ENCODE measurements at regions not wholly inside any gene's neighbourhood (a gene's known extent, or its start where the extent isn't known, plus 50 kb on each side); places are given as distances from the start of the nearest gene placed in this dataset.

DNA sequence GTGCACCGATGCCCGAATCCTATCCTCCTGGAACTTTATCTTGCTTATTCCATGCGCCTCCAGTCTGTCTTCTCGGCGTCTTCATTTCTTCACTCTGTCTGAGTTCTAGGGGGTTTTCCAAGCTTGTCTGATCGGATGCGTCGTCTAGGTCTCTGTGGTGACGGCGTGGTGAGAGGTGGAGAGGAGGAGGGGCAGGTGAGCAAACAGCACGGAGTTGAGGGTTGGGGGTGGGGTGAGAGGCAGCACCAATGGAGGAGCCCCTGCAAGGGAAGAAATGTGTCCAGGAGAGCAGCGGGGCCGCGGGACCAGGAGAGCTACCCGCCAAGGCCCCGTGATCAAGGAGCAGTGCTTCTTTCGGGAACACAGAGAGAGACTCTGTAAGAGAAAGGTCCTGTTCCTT, 131.3 kb upstream of the TWIST2 start:
- WGBS, 2 donors (ENCODE audit: low coverage in 1 of 2): 73 to 95% methylated on average over 6 to 10 of the region's 17 CpGs
- Histone ChIP-seq H3K4me3 (no peak overlapping the region), H3K27ac (no peak overlapping the region), H3K9me3 (no peaks in the 10 kb centered on the region), H3K36me3 (no peaks in the 10 kb centered on the region), H3K27me3 (no peaks in the 10 kb centered on the region), H3K4me1 (peaks cover 0 to 14% (median 0%) of the 10 kb centered on the region in 3 donors)
- TF ChIP-seq EP300 (IDR thresholded peaks at IDR 0.05): no peak
- TF ChIP-seq POLR2AphosphoS5 (IDR thresholded peaks at IDR 0.05): no peak
- no peak for TF ChIP-seq POLR2A (IDR thresholded peaks at IDR 0.05)
- TF ChIP-seq, protein P1, sequence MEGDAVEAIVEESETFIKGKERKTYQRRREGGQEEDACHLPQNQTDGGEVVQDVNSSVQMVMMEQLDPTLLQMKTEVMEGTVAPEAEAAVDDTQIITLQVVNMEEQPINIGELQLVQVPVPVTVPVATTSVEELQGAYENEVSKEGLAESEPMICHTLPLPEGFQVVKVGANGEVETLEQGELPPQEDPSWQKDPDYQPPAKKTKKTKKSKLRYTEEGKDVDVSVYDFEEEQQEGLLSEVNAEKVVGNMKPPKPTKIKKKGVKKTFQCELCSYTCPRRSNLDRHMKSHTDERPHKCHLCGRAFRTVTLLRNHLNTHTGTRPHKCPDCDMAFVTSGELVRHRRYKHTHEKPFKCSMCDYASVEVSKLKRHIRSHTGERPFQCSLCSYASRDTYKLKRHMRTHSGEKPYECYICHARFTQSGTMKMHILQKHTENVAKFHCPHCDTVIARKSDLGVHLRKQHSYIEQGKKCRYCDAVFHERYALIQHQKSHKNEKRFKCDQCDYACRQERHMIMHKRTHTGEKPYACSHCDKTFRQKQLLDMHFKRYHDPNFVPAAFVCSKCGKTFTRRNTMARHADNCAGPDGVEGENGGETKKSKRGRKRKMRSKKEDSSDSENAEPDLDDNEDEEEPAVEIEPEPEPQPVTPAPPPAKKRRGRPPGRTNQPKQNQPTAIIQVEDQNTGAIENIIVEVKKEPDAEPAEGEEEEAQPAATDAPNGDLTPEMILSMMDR (IDR thresholded peaks at IDR 0.05): no peak
- ATAC-seq: no peak

DNA sequence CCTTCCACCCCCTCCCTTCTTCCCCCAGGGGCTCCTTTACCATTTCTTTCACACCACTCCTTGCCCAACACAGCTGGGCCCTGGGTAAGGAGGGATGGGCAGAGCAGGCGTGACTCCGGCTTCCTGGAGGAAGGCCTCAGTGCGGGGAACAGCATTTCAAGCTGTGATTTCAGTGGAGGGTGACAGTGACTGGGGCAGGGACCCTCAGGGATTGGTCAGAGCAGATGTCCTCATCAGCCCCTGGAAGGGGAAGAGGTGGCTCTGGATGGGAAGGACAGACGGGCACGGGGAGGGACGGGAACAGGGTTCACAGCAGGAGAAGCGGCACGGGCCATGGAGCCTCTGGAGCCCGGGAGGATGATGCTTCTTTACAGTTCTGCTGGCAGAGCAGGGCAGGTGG, 130.8 kb upstream of the TWIST2 start:
- 100% methylated on average over 1 of the region's 9 CpGs; no CpG with 5 or more reads in 1 of the 2 donors for WGBS, 2 donors (ENCODE audit: low coverage in 1 of 2)
- Histone ChIP-seq H3K36me3 (no peaks in the 10 kb centered on the region), H3K9me3 (no peaks in the 10 kb centered on the region), H3K27me3 (no peaks in the 10 kb centered on the region), H3K4me3 (no peak overlapping the region), H3K27ac (no peak overlapping the region), H3K4me1 (peaks cover 0 to 14% (median 0%) of the 10 kb centered on the region in 3 donors)
- no peak for ATAC-seq
- TF ChIP-seq, protein P1 (IDR thresholded peaks at IDR 0.05): no peak
- TF ChIP-seq POLR2A (IDR thresholded peaks at IDR 0.05) (no peak), EP300 (IDR thresholded peaks at IDR 0.05) (no peak), POLR2AphosphoS5 (IDR thresholded peaks at IDR 0.05) (no peak)

DNA sequence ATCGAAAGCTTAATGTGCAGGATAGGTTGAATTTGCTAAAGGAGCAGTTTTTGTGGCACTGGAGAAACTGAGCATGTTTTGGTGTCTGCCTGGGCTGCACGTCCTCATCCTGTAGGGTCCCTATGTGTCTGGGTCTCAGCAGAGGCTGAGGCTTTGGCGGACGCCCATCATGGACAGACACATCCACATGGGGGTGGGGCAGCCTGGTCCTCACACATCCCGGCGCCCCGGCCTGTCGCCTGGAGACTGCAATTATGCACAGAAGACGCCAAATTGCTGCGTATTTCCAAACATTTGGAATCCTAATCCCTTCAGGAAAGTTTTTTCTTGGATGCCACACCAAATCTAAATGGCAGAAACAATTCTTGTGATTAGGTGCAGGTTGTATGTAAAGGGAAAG, 128.2 kb upstream of the TWIST2 start:
- H3K9me3 ChIP-seq: no peaks in the 10 kb centered on the region
- H3K27ac ChIP-seq: no peak overlapping the region
- H3K4me1 ChIP-seq: peaks cover 0 to 14% (median 0%) of the 10 kb centered on the region in 3 donors
- no peak for ATAC-seq
- no peak overlapping the region for H3K4me3 ChIP-seq
- WGBS, 2 donors (ENCODE audit: low coverage in 1 of 2): 95 to 100% methylated on average over 1 to 8 of the region's 10 CpGs
- no peak for TF ChIP-seq POLR2AphosphoS5 (IDR thresholded peaks at IDR 0.05)
- TF ChIP-seq, protein P1 (IDR thresholded peaks at IDR 0.05): no peak
- TF ChIP-seq EP300 (IDR thresholded peaks at IDR 0.05): no peak
- TF ChIP-seq POLR2A (IDR thresholded peaks at IDR 0.05): no peak
- no peaks in the 10 kb centered on the region for H3K27me3 ChIP-seq
- H3K36me3 ChIP-seq: no peaks in the 10 kb centered on the region

DNA sequence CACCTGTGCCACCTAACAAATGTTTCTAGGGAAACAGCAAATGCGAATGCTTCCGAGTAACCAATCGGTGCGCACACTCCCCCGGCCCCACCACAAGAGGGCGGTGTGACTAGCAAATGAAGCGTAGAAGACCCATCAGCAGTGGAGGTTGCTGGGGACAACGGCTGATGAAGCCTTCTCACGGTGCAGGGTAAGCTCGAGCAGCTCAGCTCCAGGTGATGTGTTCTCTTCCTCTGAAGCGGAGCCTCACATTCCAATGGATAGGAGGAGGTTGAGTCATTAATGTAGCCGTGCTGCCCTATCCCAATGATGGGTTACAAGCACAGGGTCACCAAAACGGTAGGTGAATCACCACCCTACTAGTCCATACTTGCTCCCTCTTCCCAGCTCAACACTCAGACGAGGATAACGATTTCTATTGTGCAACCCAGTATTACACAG, 127.6 kb upstream of the TWIST2 start:
- 70% methylated on average over 10 of the region's 15 CpGs; no CpG with 5 or more reads in 1 of the 2 donors for WGBS, 2 donors (ENCODE audit: low coverage in 1 of 2)
- H3K4me1 ChIP-seq: peaks cover 0 to 16% (median 6%) of the 10 kb centered on the region in 3 donors
- ATAC-seq: peak; percentile 80
- H3K9me3 ChIP-seq: no peaks in the 10 kb centered on the region
- no peak for TF ChIP-seq POLR2AphosphoS5 (IDR thresholded peaks at IDR 0.05)
- no peak for TF ChIP-seq EP300 (IDR thresholded peaks at IDR 0.05)
- TF ChIP-seq, protein P1 (IDR thresholded peaks at IDR 0.05): peak; percentile 57 to 74 (median 66)
- TF ChIP-seq POLR2A (IDR thresholded peaks at IDR 0.05): no peak
- no peak overlapping the region for H3K27ac ChIP-seq
- no peaks in the 10 kb centered on the region for H3K36me3 ChIP-seq
- no peaks in the 10 kb centered on the region for H3K27me3 ChIP-seq
- H3K4me3 ChIP-seq: no peak overlapping the region

DNA sequence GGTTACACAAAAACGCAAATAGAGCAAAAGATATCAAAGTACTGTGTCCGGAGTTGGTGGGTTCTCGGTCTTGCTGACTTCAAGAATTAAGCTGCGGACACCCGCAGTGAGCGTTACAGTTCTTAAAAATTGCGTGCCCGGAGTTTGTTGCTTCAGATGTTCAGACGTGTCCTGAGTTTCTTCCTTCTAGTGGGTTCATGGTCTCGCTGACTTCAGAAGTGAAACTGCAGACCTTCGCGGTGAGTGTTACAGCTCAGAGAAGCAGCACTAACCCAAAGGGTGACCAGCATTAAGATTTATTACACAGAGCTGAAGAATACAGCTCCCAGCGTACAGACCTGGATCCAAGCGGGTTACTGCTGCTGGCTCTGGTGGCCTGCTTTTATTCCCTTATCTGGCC, 125.7 kb upstream of the TWIST2 start:
- no peak for TF ChIP-seq POLR2AphosphoS5 (IDR thresholded peaks at IDR 0.05)
- Histone ChIP-seq H3K9me3 (no peaks in the 10 kb centered on the region), H3K27ac (no peak overlapping the region), H3K36me3 (no peaks in the 10 kb centered on the region), H3K4me1 (peaks cover 3 to 32% (median 15%) of the 10 kb centered on the region in 3 donors), H3K27me3 (no peaks in the 10 kb centered on the region), H3K4me3 (no peak overlapping the region)
- 89 to 97% methylated on average over 11 to 12 of the region's 14 CpGs for WGBS, 2 donors (ENCODE audit: low coverage in 1 of 2)
- no peak for ATAC-seq

Measured in gastroesophageal sphincter (tissue), 4 donors.